Activated CD8-positive, alpha-beta memory T cell treated with anti-CD3 and anti-CD28 coated beads for 36 hours (primary cell): ENCODE measurements at regions not wholly inside any gene's neighbourhood (a gene's known extent, or its start where the extent isn't known, plus 50 kb on each side); places are given as distances from the start of the nearest gene placed in this dataset.

ENCODE experiments used
- CTCF ChIA-PET: fragments of 350-600 bp; sonication (Branson Sonifier 250); formaldehyde crosslinking; loops from one replicate; lab custom pipeline; 2021; ENCODE audit warnings: antibody characterized with exemption; lab: Charles Lee
- POLR2A ChIA-PET: fragments of 350-600 bp; sonication (Branson Sonifier 250); formaldehyde crosslinking; loops from one replicate; lab custom pipeline; 2021; ENCODE audit warnings: antibody characterized with exemption; lab: Charles Lee

GRCh38 chr15:23514484-23514883 lies 51.0 kb upstream of the MKRN3 start:
- ChIA-PET POLR2A (no interaction called here), CTCF (no interaction called here)

- CTCF ChIA-PET = no interaction called here
- POLR2A ChIA-PET = no interaction called here
Measured at GRCh38 chr15:23506762-23507161, 58.7 kb upstream of the MKRN3 start.

GRCh38 chr15:23503980-23504379 lies 56.9 kb upstream of the GOLGA6L2 start:
- ChIA-PET POLR2A (no interaction called here), CTCF (no interaction called here)

GRCh38 chr15:23503576-23503975 lies 56.5 kb upstream of the GOLGA6L2 start:
- ChIA-PET CTCF (no interaction called here), POLR2A (no interaction called here)

GRCh38 chr15:23497710-23498111 lies 50.7 kb upstream of the GOLGA6L2 start:
- POLR2A ChIA-PET = no interaction called here

More at GRCh38 chr15:23497710-23498111, 50.7 kb upstream of the GOLGA6L2 start:
- CTCF ChIA-PET = interaction anchor here (1.1 kb wide), 1 partner anchor 131 kb away, joined by 4 read pairs; no protein-coding TSS in a partner anchor
